NCI-H2107 treated with DMSO at 0.1 percent for 48 hours (cell line): ENCODE measurements at regions not wholly inside any gene's neighbourhood (a gene's known extent, or its start where the extent isn't known, plus 50 kb on each side); places are given as distances from the start of the nearest gene placed in this dataset.
"Not testable (repeated sequence)": the region's sequence is repeated elsewhere in the genome, so short reads cannot be mapped to it uniquely, and the experiment has no call there.

Experiments
- DNase-seq: peaks from one replicate; lab custom pipeline; 2025; ENCODE audit not compliant: unreplicated experiment; lab: John Stamatoyannopoulos, UW

DNA sequence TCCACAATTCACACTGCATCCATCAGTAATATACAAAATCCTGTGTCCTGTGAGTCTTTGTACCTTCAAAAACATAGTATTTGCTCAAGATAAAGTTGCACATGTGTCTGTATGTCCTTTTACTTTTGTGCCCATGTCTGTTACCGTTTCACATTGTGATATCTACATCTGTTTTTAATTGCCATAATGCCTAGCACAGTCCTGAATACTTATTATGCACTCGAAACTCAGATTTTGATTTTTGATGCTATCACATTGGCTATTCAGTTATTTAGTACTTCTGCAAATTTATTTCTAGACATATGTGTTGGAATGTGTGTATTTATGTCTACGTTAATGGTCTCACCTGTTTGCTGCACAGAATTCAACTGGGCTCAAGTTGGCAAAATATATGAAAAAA is 452.8 kb upstream of the ZEB2 start:
- no peak for DNase-seq

DNA sequence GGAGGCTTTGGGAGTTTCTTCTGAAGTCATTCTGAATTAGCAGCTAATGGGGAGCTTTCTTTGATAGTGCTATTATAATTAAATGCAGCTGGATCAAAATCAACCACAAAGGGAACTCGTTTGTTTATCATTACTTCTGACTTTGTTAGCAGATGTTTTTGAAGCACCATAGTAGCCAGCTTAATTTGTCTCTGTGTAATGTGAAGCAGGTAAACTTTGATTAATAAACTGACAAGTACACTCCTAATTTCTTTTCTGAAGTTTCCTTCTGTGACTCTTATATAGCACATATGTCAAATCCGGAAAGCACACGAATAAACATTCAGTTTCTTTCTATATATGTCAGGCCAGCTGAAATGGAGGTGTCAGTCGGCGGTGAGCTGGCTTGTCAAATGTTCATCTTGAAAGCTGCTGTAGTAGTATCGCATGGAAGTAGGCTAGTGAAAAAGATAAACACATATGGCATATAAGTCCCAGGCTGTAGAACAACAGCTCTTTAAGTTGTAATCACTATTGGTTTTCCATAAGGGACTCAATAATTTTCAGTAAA is 451.9 kb upstream of the ZEB2 start:
- DNase-seq = no peak

DNA sequence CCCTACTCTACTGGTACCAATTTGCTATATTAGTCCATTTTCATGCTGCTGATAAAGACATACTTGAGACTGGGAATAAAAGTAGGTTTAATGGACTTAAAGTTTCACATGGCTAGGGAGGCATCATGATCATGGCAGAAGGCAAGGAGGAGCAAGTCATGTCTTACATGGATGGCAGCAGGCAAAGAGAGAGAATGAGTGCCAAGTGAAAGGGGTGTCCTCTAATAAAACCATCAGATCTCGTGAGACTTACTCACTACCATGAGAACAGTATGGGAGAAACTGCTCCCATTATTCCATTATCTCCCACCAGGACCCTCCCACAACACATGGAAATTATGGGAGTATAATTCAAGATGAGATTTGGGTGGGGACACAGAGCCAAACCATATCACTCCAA is 450.5 kb upstream of the ZEB2 start:
- DNase-seq = not testable (repeated sequence)

DNA sequence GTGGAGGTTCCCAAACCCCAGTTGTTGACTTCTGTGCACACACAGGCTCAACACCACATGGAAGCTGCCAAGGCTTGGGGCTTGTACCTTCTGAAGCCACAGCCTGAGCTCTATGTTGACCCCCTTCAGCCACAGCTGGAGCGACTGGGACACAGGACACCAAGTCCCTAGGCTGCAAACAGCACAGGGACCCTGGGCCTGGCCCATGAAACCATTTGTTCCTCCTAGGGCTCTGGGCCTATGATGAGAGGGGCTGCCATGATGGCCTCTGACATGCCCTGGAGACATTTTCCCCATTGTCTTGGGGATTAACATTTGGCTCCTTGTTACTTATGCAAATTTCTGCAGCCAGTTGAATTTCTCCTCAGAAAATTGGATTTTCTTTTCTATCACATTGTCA is 449.6 kb upstream of the ZEB2 start:
- DNase-seq = not testable (repeated sequence)

DNA sequence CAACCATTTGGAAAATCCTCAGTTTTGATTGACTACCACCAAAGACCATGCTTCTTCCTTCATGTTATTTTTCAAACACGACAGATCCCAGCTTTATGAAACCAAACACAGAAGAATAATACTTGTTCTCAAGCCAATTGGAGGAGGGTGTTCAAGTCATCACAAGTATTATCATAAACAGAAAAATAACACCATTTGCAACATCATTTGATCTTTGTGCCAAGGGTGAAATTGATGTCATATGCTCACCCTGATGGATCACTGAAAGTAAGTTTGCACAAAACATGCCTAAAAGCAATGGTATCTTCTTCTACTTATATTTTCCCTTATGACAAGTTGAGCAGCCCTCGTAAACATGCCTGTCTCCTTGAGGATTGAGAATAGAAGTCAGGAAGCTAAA is 448.0 kb upstream of the ZEB2 start:
- no peak for DNase-seq

DNA sequence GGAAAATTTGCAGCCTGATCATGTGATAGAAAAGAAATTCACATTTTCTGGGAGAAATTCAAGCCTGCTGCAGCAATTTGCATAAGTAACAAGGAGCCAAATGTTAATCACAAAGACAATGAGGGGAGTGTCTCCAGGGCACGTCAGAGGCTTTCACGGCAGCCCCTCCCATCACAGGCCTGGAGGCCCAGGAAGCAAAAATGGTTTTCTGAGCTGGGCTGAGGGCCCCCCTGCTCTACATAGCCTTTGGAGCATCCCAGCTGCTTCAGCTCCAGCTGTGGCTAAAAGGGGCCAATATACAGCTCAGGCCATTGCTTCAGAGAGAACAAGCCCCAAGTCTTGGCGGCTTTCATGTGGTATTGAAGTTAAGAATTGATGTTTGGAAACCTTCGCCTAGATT is 445.3 kb upstream of the ZEB2 start:
- DNase-seq = no peak

DNA sequence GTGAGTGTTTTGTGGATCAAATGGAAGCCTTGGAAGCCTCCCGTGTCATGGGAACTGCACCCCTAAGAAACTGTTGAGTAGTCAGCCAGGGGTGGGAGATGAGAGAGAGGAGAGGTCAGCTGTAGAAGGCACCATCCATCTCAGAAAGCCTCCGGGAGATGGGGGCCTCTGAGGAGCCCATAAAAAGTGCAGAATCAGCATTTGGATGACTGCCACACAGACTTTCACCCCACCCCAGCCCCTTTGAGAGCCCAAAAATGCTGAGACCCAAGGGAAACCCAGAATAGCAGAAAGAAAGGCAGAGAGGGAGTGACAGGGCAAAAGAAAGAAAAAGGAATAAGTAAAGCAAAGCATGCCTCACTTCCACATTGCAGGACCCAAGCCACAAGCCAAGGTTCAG is 443.1 kb upstream of the ZEB2 start:
- no peak for DNase-seq

DNA sequence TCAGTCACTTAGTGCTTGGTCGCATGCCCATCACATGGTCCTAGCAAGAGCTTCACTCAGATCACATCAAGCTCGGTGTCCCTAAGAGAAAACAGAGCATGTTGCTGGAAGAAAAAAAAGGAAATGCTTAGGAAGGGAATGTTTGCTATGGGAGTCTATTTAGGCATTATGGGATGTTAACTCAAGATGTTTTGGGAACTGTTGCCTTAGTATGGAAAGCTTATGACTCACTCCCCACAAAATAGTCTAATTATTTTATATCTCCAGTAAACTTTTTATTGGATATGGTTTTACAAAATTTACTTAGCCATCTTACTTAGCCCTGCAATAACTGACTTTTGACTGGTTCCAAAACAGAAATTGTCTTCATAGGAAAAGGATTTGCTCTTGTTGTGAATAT is 439.5 kb upstream of the ZEB2 start:
- no peak for DNase-seq

DNA sequence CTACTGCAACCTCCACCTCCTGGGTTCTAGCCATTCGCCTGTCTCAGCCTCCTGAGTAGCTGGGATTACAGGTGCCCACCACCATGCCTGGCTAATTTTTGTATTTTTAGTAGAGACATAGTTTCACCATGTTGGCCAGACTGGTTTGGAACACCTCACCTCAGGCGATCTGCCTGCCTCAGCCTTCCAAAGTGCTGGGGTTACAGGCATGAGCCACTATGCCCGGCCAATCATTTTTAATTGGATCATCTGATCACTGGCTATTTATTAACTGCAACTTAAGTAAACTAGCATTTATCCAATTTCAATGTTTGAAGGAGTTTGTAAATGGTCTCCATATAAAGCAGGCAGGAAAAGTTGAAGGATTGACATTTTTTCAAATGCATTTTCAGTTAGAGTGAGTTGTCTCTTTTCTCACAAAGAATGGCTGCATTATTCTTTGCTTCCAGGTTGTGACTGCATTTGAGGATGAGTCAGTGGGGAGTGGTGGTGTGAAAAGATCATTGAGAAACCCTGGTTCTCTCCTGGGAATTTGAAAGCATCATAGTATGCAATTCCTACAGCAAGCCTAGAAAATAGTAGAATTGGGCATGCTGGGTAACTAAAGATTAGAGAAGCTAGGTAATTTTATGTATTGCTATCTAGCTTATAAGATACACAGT is 431.1 kb upstream of the ZEB2 start:
- no peak for DNase-seq

DNA sequence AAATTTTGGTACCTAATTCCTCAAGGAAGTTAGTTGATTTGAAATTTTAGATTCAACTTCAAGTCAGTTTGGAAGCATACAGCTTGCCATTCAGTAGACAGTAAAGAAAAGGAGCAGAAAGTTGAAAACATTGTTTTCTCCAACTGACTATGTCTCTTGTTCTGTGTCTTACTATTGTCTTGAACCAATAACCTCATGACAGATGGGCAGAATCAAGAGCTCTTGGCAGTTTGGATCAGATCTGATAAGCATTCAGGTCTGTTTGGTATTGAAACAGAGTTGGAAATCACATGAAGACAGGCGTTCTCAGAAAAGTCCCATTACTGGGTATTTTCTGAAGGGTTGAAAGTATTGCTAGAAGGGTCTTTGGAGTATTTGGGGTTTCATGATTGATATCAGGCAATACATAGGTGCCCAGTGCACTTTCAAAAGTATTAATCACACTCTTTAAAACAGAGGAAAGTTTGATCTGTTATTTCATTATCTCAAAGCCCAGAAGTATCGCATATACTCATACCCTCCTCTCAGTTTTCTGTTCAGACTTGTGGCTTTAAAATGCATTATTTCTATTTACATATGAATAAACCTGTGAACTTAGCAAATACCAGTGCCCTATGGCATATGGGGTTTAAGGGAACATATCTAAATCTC is 428.4 kb upstream of the ZEB2 start:
- no peak for DNase-seq

DNA sequence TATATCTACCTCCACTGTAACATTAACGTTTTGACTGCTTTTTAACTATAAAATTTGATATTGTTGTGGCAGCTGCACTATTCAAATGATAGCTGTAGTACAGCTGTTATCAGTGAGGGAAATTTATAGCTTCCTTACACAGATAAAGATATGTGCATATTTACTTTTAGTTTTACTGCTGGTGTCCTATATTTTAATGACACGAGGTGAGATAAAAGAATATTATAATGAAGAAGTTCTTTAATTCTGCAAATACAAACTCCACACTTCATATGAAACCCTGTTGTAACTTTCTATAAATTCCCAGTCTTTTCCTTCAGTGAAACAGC is 427.8 kb upstream of the ZEB2 start:
- DNase-seq = no peak

DNA sequence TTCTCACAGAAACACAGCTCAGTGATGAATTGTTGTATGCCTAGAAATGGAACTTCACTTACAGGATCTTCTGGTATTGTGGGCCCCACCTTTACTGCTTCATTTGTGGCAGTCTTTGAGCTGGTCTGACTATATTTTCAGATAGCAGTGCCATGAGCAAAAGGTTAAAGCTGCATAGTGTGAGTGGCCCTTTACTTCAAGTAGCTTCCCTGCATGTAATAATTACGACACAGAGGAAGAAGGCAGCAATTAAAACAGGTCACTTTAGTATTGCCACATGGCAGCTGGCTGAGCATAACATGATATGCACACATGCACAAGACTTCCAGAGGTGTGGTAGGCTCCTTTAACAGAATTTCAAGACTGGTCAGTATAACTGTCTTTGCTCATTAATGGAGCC is 426.3 kb upstream of the ZEB2 start:
- DNase-seq = no peak

DNA sequence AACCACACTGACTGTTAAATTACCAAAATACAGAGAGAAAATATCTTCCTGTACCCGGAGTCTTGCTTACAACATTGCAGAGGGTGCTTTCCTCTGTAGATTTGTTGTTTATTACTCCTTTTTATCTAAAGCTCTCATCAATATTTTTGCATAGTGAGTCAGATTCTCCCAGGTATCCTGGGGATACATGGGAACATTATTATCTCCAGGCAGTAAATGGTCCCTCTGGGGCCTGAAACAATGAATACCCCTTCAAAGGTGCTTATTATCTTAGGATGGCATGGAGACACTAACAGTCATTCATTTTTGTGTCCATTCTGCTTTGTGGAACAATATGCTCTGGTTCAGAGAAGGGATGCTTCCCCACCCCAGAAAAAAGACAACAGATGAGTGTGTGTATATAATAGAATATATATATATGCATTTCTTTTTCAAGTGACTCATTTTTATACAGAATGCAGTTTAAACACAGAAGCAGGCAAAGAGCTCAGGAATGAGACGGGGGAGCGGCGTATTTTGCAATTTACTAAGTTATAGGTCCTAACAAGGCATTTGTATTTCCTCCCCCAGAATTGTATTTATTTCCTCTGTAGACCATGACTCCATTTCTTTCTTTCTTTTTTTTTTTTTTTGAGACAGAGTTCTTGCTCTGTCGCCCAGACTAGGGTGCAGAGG is 424.8 kb upstream of the ZEB2 start:
- DNase-seq = no peak

DNA sequence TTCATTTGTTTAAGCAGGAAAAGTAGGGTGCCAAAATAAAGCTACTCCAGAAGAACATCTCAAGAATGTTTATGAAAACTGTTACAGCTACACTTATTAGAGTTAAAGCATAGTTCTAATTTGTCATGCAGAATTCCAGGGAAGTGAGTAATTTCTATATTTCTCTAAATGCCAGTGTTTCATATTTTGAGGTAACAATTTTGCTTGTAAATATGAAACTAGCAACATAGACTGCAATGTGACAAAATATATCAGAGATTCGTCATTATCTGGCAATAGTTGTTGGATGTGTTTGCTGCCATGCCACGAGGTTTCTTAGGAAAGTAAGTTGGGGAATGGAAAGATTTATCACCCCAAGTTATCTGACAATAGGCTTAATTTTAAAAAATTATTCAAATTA is 424.1 kb upstream of the ZEB2 start:
- DNase-seq = no peak

DNA sequence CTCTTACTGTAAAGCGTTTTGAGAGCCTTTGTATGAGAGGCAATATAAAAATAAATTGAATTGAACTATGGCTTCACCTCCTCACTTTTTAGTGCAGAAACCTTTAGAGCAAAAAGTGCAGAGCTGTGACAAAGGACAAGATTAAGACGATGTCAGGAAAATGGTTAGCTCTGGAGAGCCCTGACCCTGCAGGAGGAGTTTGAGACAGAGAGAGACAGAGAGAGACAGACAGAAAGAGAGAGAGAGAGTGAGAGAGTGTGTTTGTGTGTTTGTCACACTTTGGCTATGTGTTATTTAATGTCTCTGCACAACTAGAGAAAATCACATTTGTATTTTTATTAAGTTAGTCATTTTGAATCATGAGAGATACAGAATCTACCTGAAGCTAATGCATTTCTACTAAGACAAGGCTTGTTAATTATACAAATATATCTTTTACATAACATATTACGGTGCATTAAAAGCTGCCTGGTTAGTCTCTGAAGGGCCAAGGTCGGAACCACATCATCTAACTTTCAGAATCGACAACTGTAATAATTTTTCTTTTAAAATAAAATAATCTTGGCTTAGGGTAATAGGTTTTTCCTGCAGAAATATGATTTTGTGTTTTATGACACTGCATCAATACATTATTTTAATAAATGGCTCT is 423.5 kb upstream of the ZEB2 start:
- no peak for DNase-seq

DNA sequence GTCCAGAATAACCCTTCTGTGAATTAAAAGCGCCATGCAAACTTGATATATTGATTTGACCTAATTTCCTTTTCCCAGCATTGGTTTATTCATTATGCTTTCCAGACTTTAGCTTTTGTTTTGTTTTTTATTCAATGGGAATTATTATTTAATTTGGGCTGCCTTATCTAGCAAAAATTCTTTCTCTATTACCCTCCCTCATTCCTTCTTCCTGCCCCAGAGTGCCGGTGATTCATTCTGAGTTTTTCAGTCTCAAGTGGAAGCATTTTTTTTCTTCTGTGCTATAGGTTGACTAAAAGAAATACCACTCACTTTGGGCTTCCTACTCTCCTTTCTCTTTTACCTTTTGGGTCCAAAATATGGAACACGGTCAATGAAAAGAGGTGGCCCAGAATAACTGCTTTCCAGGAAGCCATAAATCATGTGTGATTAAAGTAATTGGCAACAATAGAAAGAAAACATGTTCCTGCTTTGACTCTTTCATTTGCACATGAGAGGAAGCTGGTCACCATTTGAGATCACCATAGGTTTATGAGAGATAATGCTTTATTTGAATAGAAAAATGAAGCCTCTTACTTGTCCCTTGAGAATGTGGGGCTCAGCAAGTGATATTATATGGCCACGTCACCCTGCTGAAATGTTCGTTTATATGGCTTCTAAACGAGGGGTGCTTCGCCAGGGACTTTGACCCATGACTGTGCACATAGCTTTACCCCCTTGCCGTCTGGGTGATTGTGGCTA is 422.8 kb upstream of the ZEB2 start:
- no peak for DNase-seq

DNA sequence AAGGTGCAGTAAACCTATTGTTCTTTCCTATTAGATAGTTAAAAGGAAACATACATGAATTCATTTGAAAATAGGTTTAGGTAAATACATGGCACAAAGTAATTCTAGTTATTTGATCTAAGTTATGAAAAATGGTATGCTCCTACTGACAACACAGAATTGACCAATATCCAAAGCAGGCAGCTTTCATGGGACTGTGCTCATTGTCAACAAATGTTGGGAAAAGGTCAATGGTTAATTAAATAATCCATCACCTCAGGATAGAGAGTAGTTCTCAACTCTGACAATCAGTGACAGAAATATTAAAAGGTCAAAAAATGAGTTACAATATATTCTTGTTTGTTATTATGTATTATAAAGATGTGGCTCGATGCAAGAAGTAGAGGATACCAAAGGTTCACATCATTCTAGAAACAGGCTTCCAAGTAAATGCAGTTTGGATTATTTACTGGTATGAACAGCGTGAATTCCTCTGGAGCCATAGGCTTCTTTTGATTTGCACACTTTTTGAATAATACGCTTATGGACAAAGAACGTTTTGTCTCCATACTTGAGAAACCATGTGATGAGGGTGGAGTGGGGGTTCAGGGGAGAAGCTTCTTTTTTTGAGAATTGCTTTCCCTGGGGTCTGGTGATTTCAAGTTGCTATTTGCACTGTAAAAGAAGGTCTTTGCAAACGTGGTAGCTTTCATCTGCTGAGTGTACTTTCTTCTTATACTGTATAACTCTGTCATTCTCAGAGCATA is 422.0 kb upstream of the ZEB2 start:
- no peak for DNase-seq

DNA sequence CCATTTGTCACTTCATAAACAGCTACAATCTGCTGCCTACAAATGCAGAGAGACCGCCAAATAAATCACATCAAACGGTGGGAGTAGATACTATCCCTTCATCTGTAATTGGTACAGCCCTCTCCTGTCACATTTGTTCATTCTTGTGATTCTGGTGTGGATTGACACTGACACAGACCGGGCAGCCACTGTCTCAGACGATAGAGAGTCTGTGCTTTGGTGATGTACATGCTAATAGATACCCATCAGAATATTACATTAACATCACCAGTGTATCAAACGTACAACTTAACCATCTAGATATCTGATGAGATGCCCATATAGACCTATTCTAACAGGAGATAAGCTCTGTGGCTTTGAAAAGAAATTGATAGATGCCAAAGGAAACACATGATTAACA is 419.7 kb upstream of the ZEB2 start:
- no peak for DNase-seq

DNA sequence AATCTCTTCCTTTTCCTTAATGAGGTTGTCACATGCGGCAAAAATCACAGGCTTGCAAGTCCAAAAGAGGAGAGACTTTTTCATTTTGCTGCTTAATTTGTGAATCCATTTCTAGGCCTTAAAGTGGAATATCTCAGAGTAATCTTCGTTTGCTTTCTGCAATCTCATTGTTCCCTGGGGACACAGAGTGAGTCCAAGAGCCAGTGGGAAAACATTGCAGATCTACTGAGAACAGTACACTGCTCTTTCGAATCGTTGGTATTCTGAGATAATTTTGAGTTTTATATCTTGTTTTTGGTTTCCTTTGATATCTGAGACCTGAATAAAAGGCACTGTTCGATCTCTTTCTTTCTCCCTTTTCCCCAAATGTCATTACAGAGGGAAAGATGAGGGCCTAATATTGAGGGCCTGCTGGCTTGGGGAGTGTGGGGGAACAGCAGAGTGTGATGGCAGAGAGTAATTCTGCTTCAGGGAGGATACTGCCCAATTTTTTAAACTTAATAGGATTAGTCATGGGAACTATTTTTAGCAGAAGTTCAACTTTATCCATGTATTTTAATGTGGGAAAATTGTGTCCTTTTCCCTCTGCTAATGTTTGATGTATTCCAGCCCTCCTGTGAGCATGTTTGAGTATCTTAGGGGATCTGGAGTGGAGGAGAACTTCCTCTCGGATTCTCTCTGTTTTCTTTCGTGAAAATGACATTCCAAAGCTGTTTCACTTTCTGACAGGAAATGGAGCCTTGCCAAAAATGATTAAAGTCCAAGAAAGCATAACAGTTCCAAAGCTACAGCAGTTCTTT is 418.2 kb upstream of the ZEB2 start:
- no peak for DNase-seq

DNA sequence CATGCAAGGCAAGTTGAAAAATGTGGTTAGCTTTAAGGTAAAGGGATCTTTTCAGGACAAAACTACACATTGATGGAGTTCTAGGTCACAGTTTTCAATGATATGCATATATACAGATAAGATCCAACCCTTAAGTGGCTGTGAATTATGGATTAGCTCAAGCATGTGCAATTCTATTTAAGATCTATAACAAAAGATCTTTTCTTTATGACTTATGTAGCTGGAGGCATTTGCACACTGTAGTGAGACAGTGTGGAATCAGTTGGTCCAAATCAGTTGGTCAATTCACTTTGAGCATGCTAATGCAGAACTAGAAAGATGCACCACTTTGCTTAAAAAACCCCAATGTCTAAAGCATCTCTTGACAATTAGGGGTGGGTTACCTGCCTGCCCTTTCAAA is 417.1 kb upstream of the ZEB2 start:
- DNase-seq = no peak
